Fibroblast of lung (primary cell): ENCODE measurements at regions not wholly inside any gene's neighbourhood (a gene's known extent, or its start where the extent isn't known, plus 50 kb on each side); places are given as distances from the start of the nearest gene placed in this dataset.

Source experiments
- CTCF ChIP-seq, 2 donors: IDR thresholded peaks in 1 of 2; conservative IDR thresholded peaks in 1 of 2; 1 replicate in 1 of 2; 2 replicates in 1 of 2; pipeline ENCODE4 v1.5.1; 2011 to 2012; ENCODE audit warnings: low read length in 2 of 2, control low read depth in 1 of 2, inconsistent platforms in 1 of 2, low read depth in 1 of 2, mild to moderate bottlenecking in 1 of 2
- EZH2 ChIP-seq: IDR thresholded peaks from 2 replicates; pipeline ENCODE4 v1.5.1; 2012; ENCODE audit warnings: low read length, control low read depth, mild to moderate bottlenecking; ENCODE audit errors: missing control alignments

- TF ChIP-seq CTCF (conservative IDR thresholded peaks at IDR 0.05 in 1 of 2, IDR thresholded peaks at IDR 0.05 in 1 of 2; ENCODE audit: low read depth in 1 of 2, low read length in 2 of 2) = no peak
- TF ChIP-seq EZH2 = no peak
Observed at GRCh38 chr1:212201461-212201860, 83.7 kb upstream of the PPP2R5A start.
